Smooth muscle cell (in vitro differentiated cells): ENCODE measurements at regions not wholly inside any gene's neighbourhood (a gene's known extent, or its start where the extent isn't known, plus 50 kb on each side); places are given as distances from the start of the nearest gene placed in this dataset.

Experiments
- DNase-seq: peaks from one replicate; lab custom pipeline; 2025; ENCODE audit not compliant: unreplicated experiment; lab: John Stamatoyannopoulos, UW
- H2AFZ ChIP-seq: fragments of 200-600 bp; sonication (generic); 2 replicates; pipeline ENCODE4 v1.6.0; 2016; ENCODE audit warnings: antibody characterized with exemption, low read depth, mild to moderate bottlenecking
- H3F3A ChIP-seq: fragments of 200-600 bp; sonication (generic); 2 replicates; pipeline ENCODE4 v1.6.0; 2017; ENCODE audit warnings: antibody characterized with exemption, low read depth
- H3K27ac ChIP-seq: fragments of 200-600 bp; sonication (generic); 2 replicates; pipeline ENCODE4 v1.5.1; 2016; ENCODE audit warnings: low read depth, mild to moderate bottlenecking
- H3K27me3 ChIP-seq: fragments of 200-600 bp; sonication (generic); 2 replicates; pipeline ENCODE4 v1.6.1; 2016; ENCODE audit warnings: low read depth, mild to moderate bottlenecking
- H3K36me3 ChIP-seq: fragments of 200-600 bp; sonication (generic); 2 replicates; pipeline ENCODE4 v1.5.1; 2016; ENCODE audit warnings: low read depth
- H3K4me1 ChIP-seq: fragments of 200-600 bp; sonication (generic); 2 replicates; pipeline ENCODE4 v1.5.1; 2016; ENCODE audit warnings: low read depth
- H3K4me2 ChIP-seq: fragments of 200-600 bp; sonication (generic); 2 replicates; pipeline ENCODE4 v1.6.0; 2016; ENCODE audit warnings: mild to moderate bottlenecking
- H3K4me3 ChIP-seq: fragments of 200-600 bp; sonication (generic); 2 replicates; pipeline ENCODE4 v1.5.1; 2016; ENCODE audit warnings: mild to moderate bottlenecking
- H3K79me2 ChIP-seq: fragments of 200-600 bp; sonication (generic); 2 replicates; pipeline ENCODE4 v1.6.0; 2016; ENCODE audit warnings: low read depth, mild to moderate bottlenecking
- H3K9ac ChIP-seq: fragments of 200-600 bp; sonication (generic); 2 replicates; pipeline ENCODE4 v1.6.0; 2016; ENCODE audit warnings: low read depth
- H3K9me3 ChIP-seq: fragments of 200-600 bp; sonication (generic); replicated peaks from 2 replicates; pipeline ENCODE4 v1.5.1; 2016; ENCODE audit warnings: low read depth
- H4K20me1 ChIP-seq: fragments of 200-600 bp; sonication (generic); 2 replicates; pipeline ENCODE4 v1.6.0; 2016; ENCODE audit warnings: low read depth
- WGBS: methylation state at CpG from one replicate; pipeline ENCODE4 v1.1.7; 2016; ENCODE audit warnings: low lambda C conversion rate; 5-methylcytosine and 5-hydroxymethylcytosine counted together
- TF ChIP-seq, protein P1 (sequence below): fragments of 200-600 bp; sonication (generic); IDR thresholded peaks from 2 replicates; pipeline ENCODE4 v1.5.1; 2017; ENCODE audit warnings: borderline replicate concordance, mild to moderate bottlenecking, antibody characterized with exemption; ENCODE audit not compliant: insufficient read depth, poor library complexity, severe bottlenecking

DNA sequence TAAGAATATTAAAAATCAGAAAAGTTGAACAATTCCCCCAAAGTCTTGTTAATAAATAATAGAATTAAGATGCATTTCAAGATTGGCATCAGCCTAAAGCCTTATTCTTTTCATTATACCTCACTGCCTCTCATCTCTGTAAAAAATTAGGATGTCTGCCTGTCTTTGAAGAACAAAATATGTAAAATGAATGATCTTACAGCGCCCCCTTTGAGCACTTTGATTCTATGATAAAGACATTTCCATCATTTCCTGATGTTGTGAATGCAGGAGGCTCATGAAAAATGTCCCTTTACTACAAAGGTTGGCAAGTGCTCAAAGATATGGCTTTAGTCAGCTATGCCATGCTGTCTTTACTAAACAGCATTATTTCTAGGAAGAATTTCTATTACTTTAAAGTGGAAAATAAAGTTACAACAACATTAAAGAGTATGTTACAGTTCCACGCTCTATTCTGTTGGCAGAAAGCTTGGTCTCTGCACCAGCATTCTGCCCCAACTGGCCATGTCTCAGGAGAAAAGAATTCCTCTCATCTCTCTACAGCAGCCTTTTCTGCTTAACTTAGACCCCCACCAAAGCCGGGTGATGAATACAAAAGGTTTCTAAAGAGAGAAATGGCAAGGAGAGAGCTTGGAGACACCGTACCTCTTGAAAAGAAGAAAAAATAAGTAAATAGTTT is 95.1 kb downstream of the LLPH start:
- H3K4me1 ChIP-seq: peaks cover 7% of the 10 kb centered on the region
- no peaks in the 10 kb centered on the region for H3K79me2 ChIP-seq
- 39% methylated on average over 4 of the region's 4 CpGs for WGBS
- TF ChIP-seq, protein P1, sequence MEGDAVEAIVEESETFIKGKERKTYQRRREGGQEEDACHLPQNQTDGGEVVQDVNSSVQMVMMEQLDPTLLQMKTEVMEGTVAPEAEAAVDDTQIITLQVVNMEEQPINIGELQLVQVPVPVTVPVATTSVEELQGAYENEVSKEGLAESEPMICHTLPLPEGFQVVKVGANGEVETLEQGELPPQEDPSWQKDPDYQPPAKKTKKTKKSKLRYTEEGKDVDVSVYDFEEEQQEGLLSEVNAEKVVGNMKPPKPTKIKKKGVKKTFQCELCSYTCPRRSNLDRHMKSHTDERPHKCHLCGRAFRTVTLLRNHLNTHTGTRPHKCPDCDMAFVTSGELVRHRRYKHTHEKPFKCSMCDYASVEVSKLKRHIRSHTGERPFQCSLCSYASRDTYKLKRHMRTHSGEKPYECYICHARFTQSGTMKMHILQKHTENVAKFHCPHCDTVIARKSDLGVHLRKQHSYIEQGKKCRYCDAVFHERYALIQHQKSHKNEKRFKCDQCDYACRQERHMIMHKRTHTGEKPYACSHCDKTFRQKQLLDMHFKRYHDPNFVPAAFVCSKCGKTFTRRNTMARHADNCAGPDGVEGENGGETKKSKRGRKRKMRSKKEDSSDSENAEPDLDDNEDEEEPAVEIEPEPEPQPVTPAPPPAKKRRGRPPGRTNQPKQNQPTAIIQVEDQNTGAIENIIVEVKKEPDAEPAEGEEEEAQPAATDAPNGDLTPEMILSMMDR: peak; percentile 54
- peaks cover 11% of the 10 kb centered on the region for H3F3A ChIP-seq
- no peaks in the 10 kb centered on the region for H3K9me3 ChIP-seq
- no peaks in the 10 kb centered on the region for H4K20me1 ChIP-seq
- H3K27me3 ChIP-seq: no peaks in the 10 kb centered on the region
- H3K36me3 ChIP-seq: no peaks in the 10 kb centered on the region
- peak overlapping the region; percentile 89 for H3K27ac ChIP-seq
- H2AFZ ChIP-seq: no peak overlapping the region
- H3K4me2 ChIP-seq: peak overlapping the region; percentile 55
- H3K9ac ChIP-seq: peak overlapping the region; percentile 31
- DNase-seq: no peak
- no peak overlapping the region for H3K4me3 ChIP-seq

DNA sequence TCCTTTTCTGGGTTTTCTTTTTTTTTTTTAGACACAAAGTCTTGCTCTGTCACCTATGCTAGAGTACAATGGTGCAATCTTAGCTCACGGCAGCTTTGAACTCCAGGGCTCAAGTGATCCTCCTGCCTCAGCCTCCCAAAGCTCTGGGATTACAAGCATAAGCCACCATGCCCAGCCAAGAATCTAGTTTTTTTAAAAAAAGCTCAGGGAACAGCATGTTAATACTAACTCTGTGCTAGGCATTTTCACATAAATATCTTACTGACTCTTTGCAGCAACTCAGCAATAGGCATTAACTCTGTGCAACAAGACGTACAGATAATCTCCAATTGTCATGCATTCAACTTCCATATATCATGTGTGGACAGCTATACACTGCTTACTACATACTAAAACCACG is 97.4 kb downstream of the LLPH start:
- TF ChIP-seq, protein P1: no peak
- no peak for DNase-seq
- H3K36me3 ChIP-seq: no peaks in the 10 kb centered on the region
- peaks cover 11% of the 10 kb centered on the region for H3F3A ChIP-seq
- no peak overlapping the region for H3K27ac ChIP-seq
- H3K27me3 ChIP-seq: no peaks in the 10 kb centered on the region
- no peak overlapping the region for H2AFZ ChIP-seq
- 46% methylated on average over 3 of the region's 3 CpGs for WGBS
- H3K79me2 ChIP-seq: no peaks in the 10 kb centered on the region
- peaks cover 7% of the 10 kb centered on the region for H3K4me1 ChIP-seq
- H3K4me3 ChIP-seq: no peak overlapping the region
- H4K20me1 ChIP-seq: no peaks in the 10 kb centered on the region
- H3K9ac ChIP-seq: no peak overlapping the region
- no peaks in the 10 kb centered on the region for H3K9me3 ChIP-seq
- peak overlapping the region; percentile 23 for H3K4me2 ChIP-seq

DNA sequence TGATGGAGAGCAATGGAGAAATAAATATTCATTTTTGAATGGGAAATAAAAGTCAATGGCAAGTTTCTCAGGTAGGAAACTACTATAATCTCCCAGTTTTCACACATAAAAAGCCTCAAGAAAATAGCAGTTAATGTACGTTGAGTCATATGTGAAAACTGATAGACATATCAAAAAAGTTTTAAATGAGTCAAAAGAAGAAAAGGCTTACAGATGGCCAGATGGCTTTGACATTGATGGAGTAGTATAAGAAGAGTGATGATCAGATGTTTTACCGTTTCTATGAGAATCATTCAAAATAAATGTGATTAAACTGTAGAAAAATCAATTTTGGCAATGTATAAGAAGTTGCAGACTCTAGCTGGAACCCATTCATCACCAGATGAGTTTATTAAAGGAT is 97.8 kb downstream of the LLPH start:
- Histone ChIP-seq H3K9me3 (no peaks in the 10 kb centered on the region), H3F3A (peaks cover 11% of the 10 kb centered on the region), H3K79me2 (no peaks in the 10 kb centered on the region), H3K4me2 (peak overlapping the region; percentile 23), H3K4me3 (no peak overlapping the region), H4K20me1 (no peaks in the 10 kb centered on the region), H3K36me3 (no peaks in the 10 kb centered on the region), H3K27me3 (no peaks in the 10 kb centered on the region), H3K27ac (no peak overlapping the region), H2AFZ (no peak overlapping the region), H3K9ac (no peak overlapping the region), H3K4me1 (peaks cover 7% of the 10 kb centered on the region)
- DNase-seq: no peak
- WGBS: 84% methylated on average over 2 of the region's 2 CpGs
- TF ChIP-seq, protein P1: no peak

DNA sequence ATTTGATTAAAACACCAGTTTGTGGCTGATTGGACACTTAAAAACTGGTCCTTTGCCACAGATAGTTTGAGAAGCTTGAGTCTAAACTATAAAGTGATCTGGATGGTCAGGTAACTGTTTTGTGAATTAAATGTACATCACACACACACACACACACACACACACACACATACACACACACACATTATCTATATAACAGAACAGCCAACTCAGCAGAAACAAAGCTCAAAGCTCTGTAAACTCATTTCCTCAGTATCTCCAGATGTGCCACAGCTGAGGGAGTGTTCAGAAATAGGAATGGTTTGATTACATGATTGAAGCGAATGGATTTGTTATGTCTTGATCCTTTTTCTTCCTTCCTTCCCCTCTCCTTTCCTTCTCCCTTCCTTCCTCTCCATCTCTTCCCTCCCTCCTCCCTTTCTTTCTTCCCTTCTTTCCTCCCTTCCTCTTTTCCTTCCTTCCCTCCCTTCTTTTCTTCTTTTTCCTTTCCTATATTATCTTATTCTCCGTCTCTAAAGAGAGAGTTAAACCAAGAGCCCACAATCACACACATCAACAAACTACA is 100.3 kb downstream of the LLPH start:
- Histone ChIP-seq H3K79me2 (no peaks in the 10 kb centered on the region), H2AFZ (no peak overlapping the region), H3K9ac (no peak overlapping the region), H3K27ac (no peak overlapping the region), H3K27me3 (no peaks in the 10 kb centered on the region), H4K20me1 (no peaks in the 10 kb centered on the region), H3F3A (peaks cover 4% of the 10 kb centered on the region), H3K36me3 (no peaks in the 10 kb centered on the region), H3K4me3 (no peak overlapping the region), H3K9me3 (no peaks in the 10 kb centered on the region), H3K4me2 (no peak overlapping the region), H3K4me1 (no peaks in the 10 kb centered on the region)
- TF ChIP-seq, protein P1: no peak
- 44% methylated on average over 2 of the region's 2 CpGs for WGBS
- DNase-seq: no peak
